ENCODE measurements at regions not wholly inside any gene's neighbourhood (a gene's known extent, or its start where the extent isn't known, plus 50 kb on each side); places are given as distances from the start of the nearest gene placed in this dataset.

DNA sequence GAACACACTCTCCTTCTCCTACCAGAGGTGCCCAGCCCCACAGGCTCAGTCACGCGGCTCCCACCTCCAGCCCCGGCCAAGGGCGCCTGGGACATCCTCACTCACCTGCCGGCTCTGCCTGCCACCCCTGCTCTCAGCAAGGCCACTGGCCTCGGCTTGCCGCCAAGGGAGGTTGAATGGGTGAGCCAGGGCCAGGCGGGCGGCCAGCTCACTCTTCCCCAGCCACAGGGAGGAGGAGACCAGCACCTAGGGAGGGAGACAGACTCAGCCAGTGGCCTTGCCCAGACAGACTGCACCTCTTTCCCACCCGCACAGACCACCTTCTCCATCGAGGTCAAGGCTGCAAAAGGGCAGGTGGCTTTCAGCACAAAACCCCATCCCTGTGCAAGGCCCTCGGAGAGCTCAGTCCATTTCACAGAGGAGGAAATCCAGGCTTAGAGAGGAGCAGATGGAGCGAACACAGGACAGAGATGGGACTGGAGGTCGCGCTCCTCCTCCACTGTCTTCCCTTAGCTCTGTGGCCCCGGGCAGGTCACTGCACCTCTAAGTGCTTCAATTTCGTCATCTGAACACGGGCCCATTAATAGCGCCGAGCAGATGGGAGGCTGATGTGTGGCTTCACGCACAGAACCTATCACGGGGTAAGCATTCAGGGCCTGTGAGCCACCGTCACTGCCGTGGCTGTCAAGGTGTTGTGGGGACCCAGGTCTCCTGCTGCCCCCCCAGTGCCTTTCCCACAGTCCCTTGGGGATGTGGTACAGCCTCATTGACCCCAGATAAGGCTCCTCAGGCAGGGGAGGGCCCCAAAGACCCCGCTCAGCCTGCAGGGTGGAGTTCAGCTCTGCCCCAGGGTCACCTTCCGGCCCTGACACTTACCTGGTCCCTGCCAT lies 56.1 kb downstream of the RMI2 start:
- DNase-seq (ENCODE audit: low spot score) = no peak

GRCh38 chr16:11402051-11402744 lies 56.9 kb downstream of the RMI2 start:
- DNase-seq (ENCODE audit: low spot score) = no peak
- no peak for TF ChIP-seq CTCF (IDR thresholded peaks at IDR 0.05; ENCODE audit: extremely low read depth, missing control alignments)

More for the DNA sequence above, 56.1 kb downstream of the RMI2 start:
- no peak for TF ChIP-seq CTCF (IDR thresholded peaks at IDR 0.05; ENCODE audit: extremely low read depth, missing control alignments)

DNA sequence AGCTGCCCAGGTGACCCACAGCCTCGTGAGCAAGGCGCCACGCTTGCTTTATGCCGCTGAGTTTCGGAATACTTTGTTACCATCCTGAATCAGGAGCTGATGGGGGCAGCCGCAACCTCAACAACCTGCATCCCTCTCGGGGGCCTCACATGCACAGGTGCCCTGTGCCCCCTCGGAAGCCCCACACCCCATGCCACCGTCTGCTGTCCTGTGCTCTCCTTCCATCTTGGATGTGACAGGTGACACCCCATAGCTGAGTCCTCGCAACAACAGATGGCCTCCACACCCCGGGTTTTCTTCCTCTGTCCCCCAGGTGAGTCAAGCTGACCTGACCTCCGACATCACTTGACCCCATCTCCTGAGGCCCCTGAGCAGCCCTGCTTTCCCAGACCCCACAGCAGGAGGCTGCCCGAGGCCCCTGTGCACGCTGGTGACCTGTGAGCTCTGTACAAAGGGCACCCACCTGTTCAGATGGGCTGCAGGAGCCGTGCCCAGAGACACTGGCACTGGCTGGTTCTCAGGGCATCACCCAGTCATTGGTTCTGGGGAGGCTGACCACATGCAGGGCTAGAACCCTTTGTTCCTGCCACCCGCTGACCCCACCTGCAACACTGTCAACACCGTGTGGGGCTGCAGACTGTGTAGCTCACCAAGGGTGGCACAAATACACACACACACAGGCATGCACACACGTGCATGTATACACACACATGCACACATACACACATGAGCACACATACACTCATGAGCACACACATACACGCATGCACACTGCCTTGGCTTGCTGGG lies 57.7 kb downstream of the RMI2 start:
- DNase-seq (ENCODE audit: low spot score) = no peak
- TF ChIP-seq CTCF (IDR thresholded peaks at IDR 0.05; ENCODE audit: extremely low read depth, missing control alignments) = no peak

DNA sequence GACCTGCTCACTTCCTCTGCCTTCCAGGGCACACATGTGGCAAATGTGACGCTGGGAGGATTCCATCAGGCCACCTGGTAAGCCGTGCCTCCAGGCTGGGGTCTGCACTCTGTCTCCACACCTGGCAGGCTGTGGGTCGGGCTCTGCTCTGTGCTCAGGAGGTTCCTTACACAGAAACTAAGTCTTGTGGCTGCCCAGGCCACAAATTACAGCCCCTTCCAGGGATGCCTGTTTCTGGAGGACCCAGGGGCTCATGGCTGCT lies 58.2 kb downstream of the RMI2 start:
- no peak for TF ChIP-seq CTCF (IDR thresholded peaks at IDR 0.05; ENCODE audit: extremely low read depth, missing control alignments)
- no peak for DNase-seq (ENCODE audit: low spot score)

- no peak for DNase-seq (ENCODE audit: low spot score)
- TF ChIP-seq CTCF (IDR thresholded peaks at IDR 0.05; ENCODE audit: extremely low read depth, missing control alignments) = no peak
Observed at GRCh38 chr16:11403920-11404319, 58.7 kb downstream of the RMI2 start.

DNA sequence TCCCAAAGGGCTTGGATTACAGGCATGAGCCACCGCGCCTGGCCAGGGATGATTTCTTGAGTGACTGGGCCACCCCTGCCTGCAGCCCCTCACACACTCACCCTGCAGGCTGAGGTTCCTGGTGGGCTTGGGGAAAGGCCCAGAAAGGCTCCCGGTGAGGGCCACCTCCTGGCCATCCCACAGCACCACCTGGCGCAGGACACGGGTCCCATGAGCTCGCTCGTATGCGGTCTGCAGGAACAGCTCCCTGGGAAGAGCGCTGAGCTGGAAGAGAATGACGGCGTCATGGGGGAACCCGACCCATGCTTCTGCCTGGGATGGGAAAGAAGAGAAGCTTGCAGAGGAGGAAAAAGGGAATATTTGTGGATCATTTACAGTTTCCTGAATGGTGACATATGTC lies 59.3 kb downstream of the RMI2 start:
- DNase-seq (ENCODE audit: low spot score) = no peak

More for the DNA sequence above, 59.3 kb downstream of the RMI2 start:
- TF ChIP-seq CTCF (IDR thresholded peaks at IDR 0.05; ENCODE audit: extremely low read depth, missing control alignments) = no peak

Data from GM20000 (cell line).